CD14-positive monocyte (primary cell): ENCODE measurements at regions not wholly inside any gene's neighbourhood (a gene's known extent, or its start where the extent isn't known, plus 50 kb on each side); places are given as distances from the start of the nearest gene placed in this dataset.

Source experiments
- DNase-seq, 3 donors: peaks; one replicate each; pipeline ENCODE4 v3.0.0-alpha.2; 2011 to 2022
- H2AFZ ChIP-seq: 2 replicates; pipeline ENCODE4 v1.6.0; 2012; ENCODE audit warnings: mild to moderate bottlenecking, low read depth, low read length, inconsistent platforms; ENCODE audit not compliant: insufficient read depth, poor library complexity, severe bottlenecking
- H3K27ac ChIP-seq, 2 donors: 1 replicate in 1 of 2; 2 replicates in 1 of 2; pipeline ENCODE4 v1.5.1; 2012 to 2013; ENCODE audit warnings: low read length in 2 of 2, control low read depth in 1 of 2, inconsistent platforms in 1 of 2, low read depth in 1 of 2, mild to moderate bottlenecking in 1 of 2
- H3K27me3 ChIP-seq, 2 donors: one replicate each; pipeline versions ENCODE4 v1.6.0 to v1.6.1; 2011 to 2013; ENCODE audit warnings: low read length in 2 of 2; ENCODE audit not compliant: control insufficient read depth in 2 of 2, insufficient read depth in 2 of 2
- H3K36me3 ChIP-seq, 2 donors: replicated peaks in 1 of 2; 1 replicate in 1 of 2; 2 replicates in 1 of 2; pipeline versions ENCODE4 v1.5.1 to v1.6.1; 2012 to 2013; ENCODE audit warnings: low read length in 2 of 2, control low read depth in 1 of 2, inconsistent platforms in 1 of 2, mild to moderate bottlenecking in 1 of 2; ENCODE audit not compliant: insufficient read depth in 2 of 2, control insufficient read depth in 1 of 2
- H3K4me1 ChIP-seq, 2 donors: 1 replicate in 1 of 2; 2 replicates in 1 of 2; pipeline versions ENCODE4 v1.5.1 to v1.6.1; 2012 to 2013; ENCODE audit warnings: low read length in 2 of 2, control low read depth in 1 of 2, inconsistent platforms in 1 of 2, mild to moderate bottlenecking in 1 of 2, moderate library complexity in 1 of 2; ENCODE audit not compliant: insufficient read depth in 2 of 2, control insufficient read depth in 1 of 2
- H3K4me2 ChIP-seq: replicated peaks from 2 replicates; pipeline ENCODE3; 2012; ENCODE audit warnings: low read length, moderate library complexity, mild to moderate bottlenecking; ENCODE audit not compliant: poor library complexity, severe bottlenecking; ENCODE audit errors: extremely low read depth
- H3K4me3 ChIP-seq, 3 experiments: fragments of 200-600 bp in 1 of 3; sonication (generic) in 1 of 3; replicated peaks in 1 of 3; 1 replicate in 2 of 3; 2 replicates in 1 of 3; pipeline ENCODE4 v1.5.1; 2011 to 2013; ENCODE audit warnings: low read length in 3 of 3, mild to moderate bottlenecking in 3 of 3, control low read depth in 2 of 3, low read depth in 2 of 3, inconsistent platforms in 1 of 3, moderate library complexity in 1 of 3
- H3K79me2 ChIP-seq: 2 replicates; pipeline ENCODE4 v1.6.0; 2012; ENCODE audit warnings: mild to moderate bottlenecking, control low read depth, inconsistent platforms, low read length, moderate library complexity; ENCODE audit not compliant: insufficient read depth
- H3K9ac ChIP-seq: 2 replicates; pipeline ENCODE4 v1.6.0; 2017; ENCODE audit warnings: low read length, mild to moderate bottlenecking; ENCODE audit not compliant: insufficient read depth, poor library complexity, severe bottlenecking
- H3K9me3 ChIP-seq, 2 donors: replicated peaks in 1 of 2; 1 replicate in 1 of 2; 2 replicates in 1 of 2; pipeline versions ENCODE4 v1.5.1 to v1.6.1; 2012 to 2013; ENCODE audit warnings: low read length in 2 of 2, control low read depth in 1 of 2; ENCODE audit not compliant: control insufficient read depth in 1 of 2, insufficient read depth in 1 of 2
- H4K20me1 ChIP-seq: 2 replicates; pipeline ENCODE4 v1.6.0; 2012; ENCODE audit warnings: mild to moderate bottlenecking, low read length, control low read depth, moderate library complexity; ENCODE audit not compliant: insufficient read depth
- H3K27ac Mint-ChIP-seq, 7 donors: one replicate each; pipeline ENCODE4 v1.8.0; 2020; ENCODE audit warnings: mild to moderate bottlenecking in 7 of 7, mixed read lengths in 7 of 7, moderate library complexity in 6 of 7, inconsistent platforms in 2 of 7
- H3K27me3 Mint-ChIP-seq, 3 donors: one replicate each; pipeline ENCODE4 v1.8.0; 2021 to 2022; ENCODE audit warnings: low read depth in 3 of 3, mild to moderate bottlenecking in 3 of 3, mixed read lengths in 3 of 3, moderate library complexity in 3 of 3, inconsistent platforms in 1 of 3
- H3K36me3 Mint-ChIP-seq, 2 donors: one replicate each; pipeline ENCODE4 v1.8.0; 2020; ENCODE audit warnings: mixed read lengths in 2 of 2, inconsistent platforms in 1 of 2, mild to moderate bottlenecking in 1 of 2
- H3K4me1 Mint-ChIP-seq: one replicate; pipeline ENCODE4 v1.8.0; 2020; ENCODE audit warnings: mild to moderate bottlenecking, mixed read lengths
- H3K4me3 Mint-ChIP-seq, 2 donors: one replicate each; pipeline ENCODE4 v1.8.0; 2020; ENCODE audit warnings: mild to moderate bottlenecking in 2 of 2, mixed read lengths in 2 of 2, moderate library complexity in 1 of 2
- H3K9me3 Mint-ChIP-seq, 7 donors: one replicate each; pipeline ENCODE4 v1.8.0; 2020 to 2022; ENCODE audit warnings: mixed read lengths in 7 of 7, mild to moderate bottlenecking in 6 of 7, moderate library complexity in 6 of 7, inconsistent platforms in 2 of 7
- CTCF ChIP-seq: fragments of 200-600 bp; IDR thresholded peaks from one replicate; pipeline ENCODE4 v1.8.0; 2022; ENCODE audit warnings: antibody characterized with exemption, mild to moderate bottlenecking
- intact Hi-C, 2 donors: fragments of 100-400 bp; cut with micrococcal nuclease; formaldehyde crosslinking; loops; one replicate each; pipeline versions ENCODE4 v1.15.0 to v1.15.1; 2023

DNA sequence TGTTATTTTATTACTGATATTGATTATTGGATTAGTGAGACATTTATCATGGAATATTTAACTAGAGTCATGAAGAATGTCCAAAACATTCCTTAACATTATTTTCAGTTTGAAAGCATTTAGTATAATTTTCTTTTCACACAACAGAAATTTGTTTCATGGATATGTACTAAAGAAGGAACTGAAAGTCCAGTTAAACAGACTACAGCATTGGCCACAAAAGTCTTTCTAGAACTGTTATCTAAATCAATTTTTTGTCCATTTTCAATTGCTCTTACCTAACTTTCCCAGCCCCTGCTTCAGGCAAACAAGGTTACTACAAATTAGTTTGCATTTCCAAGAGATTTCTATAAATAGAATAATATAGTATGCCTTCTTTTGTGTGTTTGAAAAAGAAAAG is 1018.0 kb upstream of the PCDH20 start:
- H3K4me3 ChIP-seq = no peak overlapping the region
- Mint-ChIP-seq H3K4me3 (no peak overlapping the region), H3K27me3 (no peaks in the 10 kb centered on the region), H3K36me3 (no peaks in the 10 kb centered on the region), H3K27ac (no peak overlapping the region), H3K9me3 (peaks cover 0 to 4% (median 2%) of the 10 kb centered on the region in 7 donors), H3K4me1 (no peaks in the 10 kb centered on the region)
- H3K27ac ChIP-seq = no peak overlapping the region
- H3K79me2 ChIP-seq = no peaks in the 10 kb centered on the region
- H3K4me2 ChIP-seq = no peak overlapping the region
- no peaks in the 10 kb centered on the region for H3K4me1 ChIP-seq
- H4K20me1 ChIP-seq = no peaks in the 10 kb centered on the region
- H3K9ac ChIP-seq = no peak overlapping the region
- peaks cover 0 to 4% of the 10 kb centered on the region in 2 donors for H3K9me3 ChIP-seq
- DNase-seq = no peak
- intact Hi-C loops = no loop called here
- no peaks in the 10 kb centered on the region for H3K36me3 ChIP-seq
- no peak for TF ChIP-seq CTCF
- no peaks in the 10 kb centered on the region for H3K27me3 ChIP-seq
- no peak overlapping the region for H2AFZ ChIP-seq

DNA sequence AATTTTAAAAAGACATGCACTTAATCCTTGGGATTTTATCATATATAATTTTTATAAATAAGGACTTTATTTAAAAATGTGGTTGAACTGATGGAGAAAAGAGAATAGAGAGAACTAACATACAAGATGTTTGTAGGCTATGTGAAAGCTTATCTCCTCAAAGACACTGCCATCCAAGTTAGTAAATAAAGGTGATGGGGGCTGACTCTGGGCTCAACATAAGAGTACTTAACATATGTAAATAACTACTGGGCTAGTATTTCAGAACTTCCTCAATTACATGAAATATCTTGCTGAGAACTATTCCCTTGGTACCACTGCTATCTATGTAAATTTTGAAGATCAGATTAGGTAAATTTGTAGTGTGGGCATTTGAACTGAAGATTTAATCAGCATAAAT is 1017.3 kb upstream of the PCDH20 start:
- Mint-ChIP-seq H3K4me3 (no peak overlapping the region), H3K9me3 (peaks cover 0 to 4% (median 2%) of the 10 kb centered on the region in 7 donors), H3K27ac (no peak overlapping the region), H3K27me3 (no peaks in the 10 kb centered on the region), H3K36me3 (no peaks in the 10 kb centered on the region), H3K4me1 (no peaks in the 10 kb centered on the region)
- Histone ChIP-seq H3K4me1 (no peaks in the 10 kb centered on the region), H3K4me2 (no peak overlapping the region), H4K20me1 (no peaks in the 10 kb centered on the region), H2AFZ (no peak overlapping the region), H3K9me3 (peaks cover 0 to 4% of the 10 kb centered on the region in 2 donors), H3K4me3 (no peak overlapping the region), H3K27me3 (no peaks in the 10 kb centered on the region), H3K36me3 (no peaks in the 10 kb centered on the region), H3K27ac (no peak overlapping the region), H3K9ac (no peak overlapping the region), H3K79me2 (no peaks in the 10 kb centered on the region)
- DNase-seq = no peak
- intact Hi-C loops = no loop called here
- TF ChIP-seq CTCF = no peak
